Stomach (tissue), 8 donors: ENCODE measurements at regions not wholly inside any gene's neighbourhood (a gene's known extent, or its start where the extent isn't known, plus 50 kb on each side); places are given as distances from the start of the nearest gene placed in this dataset.

Experiments used
- DNase-seq, 2 donors: peaks; one replicate each; pipeline versions ENCODE4 v3.0.0 to v3.0.0-alpha.2; 2013 to 2019
- H3K27ac ChIP-seq, 5 donors: fragments of 200-600 bp in 4 of 5; sonication (generic) in 4 of 5; one replicate each; pipeline ENCODE4 v1.5.1; 2013 to 2019; ENCODE audit warnings: mild to moderate bottlenecking in 1 of 5, moderate library complexity in 1 of 5
- H3K27me3 ChIP-seq, 3 donors: fragments of 200-600 bp; sonication (generic); one replicate each; pipeline ENCODE4 v1.5.1; 2017 to 2019; ENCODE audit warnings: mixed run types in 1 of 3
- H3K36me3 ChIP-seq, 4 donors: fragments of 200-600 bp; sonication (generic); 1 replicate in 3 of 4; 2 replicates in 1 of 4; pipeline ENCODE4 v1.5.1; 2016 to 2019
- H3K4me1 ChIP-seq, 4 donors: fragments of 200-600 bp; sonication (generic); one replicate each; pipeline ENCODE4 v1.5.1; 2016 to 2019
- H3K4me3 ChIP-seq, 4 donors: fragments of 200-600 bp; sonication (generic) in 3 of 4; one replicate each; pipeline ENCODE4 v1.5.1; 2016 to 2019; ENCODE audit warnings: mild to moderate bottlenecking in 1 of 4
- H3K9me3 ChIP-seq, 4 donors: fragments of 200-600 bp; sonication (generic); one replicate each; pipeline ENCODE4 v1.5.1; 2016 to 2019
- EP300 ChIP-seq: sonication (generic); formaldehyde crosslinking; IDR thresholded peaks from one replicate; pipeline ENCODE4 v1.6.1; 2017; ENCODE audit warnings: antibody characterized with exemption
- POLR2A ChIP-seq, 4 donors: fragments of 450-650 bp; IDR thresholded peaks; one replicate each; pipeline ENCODE4 v1.6.1; 2016; ENCODE audit warnings: antibody characterized with exemption in 4 of 4, control low read depth in 2 of 4, mild to moderate bottlenecking in 1 of 4, moderate library complexity in 1 of 4
- POLR2AphosphoS5 ChIP-seq, 3 donors: sonication (generic); formaldehyde crosslinking; IDR thresholded peaks; one replicate each; pipeline ENCODE4 v1.6.1; 2016; ENCODE audit warnings: antibody characterized with exemption in 3 of 3
- WGBS, 5 donors: extraction: QIAGEN DNeasy Blood & Tissue Kit in 3 of 5; methylation state at CpG; one replicate each; pipeline versions ENCODE4 v1.1.5 to v1.1.7; 2013 to 2018; 5-methylcytosine and 5-hydroxymethylcytosine counted together
- intact Hi-C: fragments of 100-400 bp; cut with DNase I; formaldehyde crosslinking; loops from one replicate; pipeline ENCODE4 v1.15.1; 2023; ENCODE audit warnings: low total_unique reads
- TF ChIP-seq, protein P1 (sequence below), 7 experiments: fragments of 450-650 bp in 4 of 7; fragments of 200-600 bp in 3 of 7; sonication (generic) in 3 of 7; IDR thresholded peaks; one replicate each; pipeline ENCODE4 v1.5.1; 2016 to 2019; ENCODE audit warnings: antibody characterized with exemption in 7 of 7, control low read depth in 2 of 7, mild to moderate bottlenecking in 1 of 7
- donor health status: healthy with polysubstance abuse.
- donor health status: Bipolar disorder and iron deficiency.
- donor health status: healthy.

DNA sequence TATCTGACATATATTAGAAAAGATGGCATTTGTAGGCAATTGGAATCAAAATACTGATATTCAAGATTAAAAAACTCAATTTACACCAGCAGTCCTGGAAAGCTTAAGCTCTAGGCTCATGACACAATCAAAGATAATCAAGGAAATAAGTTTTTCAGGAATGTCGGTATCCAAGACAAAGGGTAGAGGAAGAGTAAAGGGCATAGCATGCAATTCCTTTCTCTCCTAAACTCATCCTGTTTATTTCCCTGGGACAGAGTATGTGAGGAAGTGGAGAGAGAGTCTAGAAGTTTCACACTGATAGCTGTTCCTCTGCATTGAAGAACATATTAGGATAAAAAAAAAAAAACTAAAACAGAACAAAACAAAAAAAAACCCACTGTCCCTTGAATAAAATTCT is 2452.1 kb downstream of the PCDH9 start:
- WGBS, 5 donors = 44 to 88% (median 79%) methylated on average over 1 of the region's 1 CpG
- Histone ChIP-seq H3K36me3 (no peaks in the 10 kb centered on the region), H3K4me1 (no peaks in the 10 kb centered on the region), H3K27ac (no peak overlapping the region), H3K4me3 (no peak overlapping the region), H3K9me3 (no peaks in the 10 kb centered on the region), H3K27me3 (no peaks in the 10 kb centered on the region)
- TF ChIP-seq POLR2AphosphoS5 (IDR thresholded peaks at IDR 0.05) (no peak), POLR2A (IDR thresholded peaks at IDR 0.05) (no peak), EP300 (no peak)
- TF ChIP-seq, protein P1, sequence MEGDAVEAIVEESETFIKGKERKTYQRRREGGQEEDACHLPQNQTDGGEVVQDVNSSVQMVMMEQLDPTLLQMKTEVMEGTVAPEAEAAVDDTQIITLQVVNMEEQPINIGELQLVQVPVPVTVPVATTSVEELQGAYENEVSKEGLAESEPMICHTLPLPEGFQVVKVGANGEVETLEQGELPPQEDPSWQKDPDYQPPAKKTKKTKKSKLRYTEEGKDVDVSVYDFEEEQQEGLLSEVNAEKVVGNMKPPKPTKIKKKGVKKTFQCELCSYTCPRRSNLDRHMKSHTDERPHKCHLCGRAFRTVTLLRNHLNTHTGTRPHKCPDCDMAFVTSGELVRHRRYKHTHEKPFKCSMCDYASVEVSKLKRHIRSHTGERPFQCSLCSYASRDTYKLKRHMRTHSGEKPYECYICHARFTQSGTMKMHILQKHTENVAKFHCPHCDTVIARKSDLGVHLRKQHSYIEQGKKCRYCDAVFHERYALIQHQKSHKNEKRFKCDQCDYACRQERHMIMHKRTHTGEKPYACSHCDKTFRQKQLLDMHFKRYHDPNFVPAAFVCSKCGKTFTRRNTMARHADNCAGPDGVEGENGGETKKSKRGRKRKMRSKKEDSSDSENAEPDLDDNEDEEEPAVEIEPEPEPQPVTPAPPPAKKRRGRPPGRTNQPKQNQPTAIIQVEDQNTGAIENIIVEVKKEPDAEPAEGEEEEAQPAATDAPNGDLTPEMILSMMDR (IDR thresholded peaks at IDR 0.05) = no peak
- no peak for DNase-seq
- intact Hi-C loops = no loop called here

DNA sequence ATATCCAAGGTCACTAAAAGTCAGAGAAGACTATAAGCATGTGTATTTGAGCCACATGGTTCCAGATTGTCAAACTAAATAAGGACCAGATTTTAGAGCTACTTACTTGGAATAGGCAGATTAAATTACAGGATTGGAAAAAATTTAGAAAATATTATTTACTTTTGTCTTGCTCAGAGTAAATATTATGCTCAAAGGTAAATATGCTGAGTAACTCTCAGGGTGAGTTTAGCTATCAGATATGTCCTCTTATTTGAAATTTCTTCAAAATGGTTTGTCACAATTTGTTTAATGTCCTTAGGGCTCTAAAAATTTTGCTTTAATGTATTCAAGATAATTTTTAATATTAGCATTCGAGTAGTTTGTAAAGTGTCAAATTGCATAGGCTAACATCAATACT is 2455.2 kb downstream of the PCDH9 start:
- Histone ChIP-seq H3K27ac (no peak overlapping the region), H3K9me3 (no peaks in the 10 kb centered on the region), H3K4me3 (no peak overlapping the region), H3K36me3 (no peaks in the 10 kb centered on the region), H3K27me3 (no peaks in the 10 kb centered on the region), H3K4me1 (no peaks in the 10 kb centered on the region)
- no peak for DNase-seq
- TF ChIP-seq, protein P1 (IDR thresholded peaks at IDR 0.05) = no peak
- no peak for TF ChIP-seq POLR2A (IDR thresholded peaks at IDR 0.05)
- no peak for TF ChIP-seq POLR2AphosphoS5 (IDR thresholded peaks at IDR 0.05)
- no peak for TF ChIP-seq EP300
- intact Hi-C loops = no loop called here
- WGBS, 5 donors = 78 to 92% (median 85%) methylated on average over 1 of the region's 1 CpG

DNA sequence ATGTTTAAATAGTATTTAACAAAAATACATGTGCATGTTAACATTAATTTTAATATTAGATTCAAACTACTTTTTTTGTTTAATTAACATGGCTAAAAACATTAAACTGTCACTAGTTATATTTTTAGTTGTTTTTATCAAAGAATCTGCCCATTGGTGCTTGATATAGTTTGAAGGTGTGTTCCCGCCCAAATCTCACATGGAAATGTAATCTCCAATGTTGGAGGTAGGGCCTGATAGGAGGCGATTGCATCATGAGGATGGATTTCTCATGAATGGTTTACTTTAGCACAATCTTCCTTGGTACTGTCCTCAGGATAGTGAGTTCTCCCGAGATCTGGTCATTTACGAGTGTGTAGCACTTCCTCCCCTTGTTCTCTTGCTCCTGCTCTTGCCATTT is 2459.4 kb downstream of the PCDH9 start:
- TF ChIP-seq EP300 = no peak
- TF ChIP-seq POLR2AphosphoS5 (IDR thresholded peaks at IDR 0.05) = no peak
- TF ChIP-seq, protein P1 (IDR thresholded peaks at IDR 0.05) = no peak
- no peak for TF ChIP-seq POLR2A (IDR thresholded peaks at IDR 0.05)
- no peak overlapping the region for H3K4me3 ChIP-seq
- H3K27ac ChIP-seq = no peak overlapping the region
- 80 to 90% (median 85%) methylated on average over 4 of the region's 4 CpGs for WGBS, 5 donors
- DNase-seq = no peak
- no peaks in the 10 kb centered on the region for H3K36me3 ChIP-seq
- H3K27me3 ChIP-seq = no peaks in the 10 kb centered on the region
- H3K4me1 ChIP-seq = no peaks in the 10 kb centered on the region
- intact Hi-C loops = no loop called here
- no peaks in the 10 kb centered on the region for H3K9me3 ChIP-seq

DNA sequence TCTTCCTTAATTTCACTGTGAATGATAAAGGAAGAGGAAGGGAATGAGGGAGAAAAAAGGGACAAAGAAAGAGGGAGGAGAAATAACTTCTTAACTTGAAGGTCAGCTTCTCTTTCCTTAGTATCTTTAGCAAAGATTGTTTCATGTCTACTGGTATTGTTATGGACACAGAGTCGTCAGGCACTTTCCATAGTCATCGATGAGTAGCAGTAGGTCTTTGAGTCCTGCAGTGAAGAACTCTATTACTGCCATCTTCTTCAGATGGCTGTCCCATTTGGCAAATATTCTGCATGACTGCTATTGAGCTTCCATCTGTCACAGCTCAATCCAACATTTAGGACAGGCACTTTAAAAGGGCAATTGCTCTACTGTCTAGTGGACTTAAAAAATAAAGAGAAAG is 2463.1 kb downstream of the PCDH9 start:
- H3K27me3 ChIP-seq = no peaks in the 10 kb centered on the region
- DNase-seq = no peak
- TF ChIP-seq EP300 = no peak
- TF ChIP-seq POLR2A (IDR thresholded peaks at IDR 0.05) = no peak
- TF ChIP-seq POLR2AphosphoS5 (IDR thresholded peaks at IDR 0.05) = no peak
- TF ChIP-seq, protein P1 (IDR thresholded peaks at IDR 0.05) = no peak
- H3K4me1 ChIP-seq = no peaks in the 10 kb centered on the region
- H3K36me3 ChIP-seq = no peaks in the 10 kb centered on the region
- 74 to 81% (median 77%) methylated on average over 2 of the region's 2 CpGs for WGBS, 5 donors
- intact Hi-C loops = no loop called here
- no peaks in the 10 kb centered on the region for H3K9me3 ChIP-seq
- H3K4me3 ChIP-seq = no peak overlapping the region
- no peak overlapping the region for H3K27ac ChIP-seq
